Natural killer cell treated with Interleukin-12 subunit alpha and Interleukin-12 subunit beta and Interleukin-15 and Interleukin-18, amount 100 ng/mL, for 72 hours (primary cell): ENCODE measurements at regions not wholly inside any gene's neighbourhood (a gene's known extent, or its start where the extent isn't known, plus 50 kb on each side); places are given as distances from the start of the nearest gene placed in this dataset.
A peak's percentile ranks its signal among the peaks of the same experiment; 100 is the strongest.

ENCODE experiments used
- ATAC-seq, 2 donors: fragments of 150-1000 bp; cut with Tn5 transposase in 1 of 2; sonication (Bioruptor Pico), chemical (Tn5 transposase) in 1 of 2; 2 replicates each; pipeline ENCODE4 v1.10.0; 2021
- DNase-seq: peaks from one replicate; pipeline ENCODE4 v3.0.0; 2022; ENCODE audit warnings: low spot score
- H3K27ac Mint-ChIP-seq, 2 donors: 1 replicate in 1 of 2; 2 replicates in 1 of 2; pipeline ENCODE4 v1.8.0; 2022; ENCODE audit warnings: mixed read lengths in 2 of 2, mild to moderate bottlenecking in 1 of 2, moderate library complexity in 1 of 2
- H3K27me3 Mint-ChIP-seq, 2 donors: 1 replicate in 1 of 2; 2 replicates in 1 of 2; pipeline ENCODE4 v1.8.0; 2022; ENCODE audit warnings: mixed read lengths in 2 of 2
- H3K36me3 Mint-ChIP-seq: one replicate; pipeline ENCODE4 v1.8.0; 2022; ENCODE audit warnings: mixed read lengths
- H3K4me1 Mint-ChIP-seq, 2 donors: 1 replicate in 1 of 2; 2 replicates in 1 of 2; pipeline ENCODE4 v1.8.0; 2022; ENCODE audit warnings: low read depth in 2 of 2, mixed read lengths in 2 of 2, mild to moderate bottlenecking in 1 of 2
- H3K4me3 Mint-ChIP-seq: one replicate; pipeline ENCODE4 v1.8.0; 2022; ENCODE audit warnings: mixed read lengths
- H3K9me3 Mint-ChIP-seq: 2 replicates; pipeline ENCODE4 v1.8.0; 2022; ENCODE audit warnings: mixed read lengths

DNA sequence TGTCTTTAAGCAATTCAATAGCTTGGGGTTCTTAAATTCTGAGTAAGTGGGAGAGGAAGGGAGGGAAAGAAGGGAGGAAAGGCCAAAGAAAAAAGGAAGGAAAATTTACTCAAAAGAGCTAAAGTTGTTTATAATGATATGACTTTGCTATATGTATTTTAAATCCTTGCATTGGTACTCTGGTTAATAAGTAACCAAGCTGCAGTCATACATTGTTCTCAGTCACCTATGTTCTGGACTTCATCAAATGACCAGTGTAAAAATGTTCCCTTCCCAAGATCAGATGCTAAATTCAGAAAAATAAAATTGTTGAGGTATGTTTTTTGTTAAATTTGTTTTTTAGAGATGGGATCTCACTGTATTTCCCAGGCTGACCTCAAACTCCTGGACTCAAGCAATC, 259.9 kb upstream of the CPNE8 start:
- H3K27me3 Mint-ChIP-seq: no peaks in the 10 kb centered on the region
- DNase-seq: no peak
- no peak overlapping the region for H3K27ac Mint-ChIP-seq
- no peaks in the 10 kb centered on the region for H3K36me3 Mint-ChIP-seq
- no peak overlapping the region for H3K4me3 Mint-ChIP-seq
- ATAC-seq: no peak
- H3K4me1 Mint-ChIP-seq: no peaks in the 10 kb centered on the region
- H3K9me3 Mint-ChIP-seq: no peaks in the 10 kb centered on the region

DNA sequence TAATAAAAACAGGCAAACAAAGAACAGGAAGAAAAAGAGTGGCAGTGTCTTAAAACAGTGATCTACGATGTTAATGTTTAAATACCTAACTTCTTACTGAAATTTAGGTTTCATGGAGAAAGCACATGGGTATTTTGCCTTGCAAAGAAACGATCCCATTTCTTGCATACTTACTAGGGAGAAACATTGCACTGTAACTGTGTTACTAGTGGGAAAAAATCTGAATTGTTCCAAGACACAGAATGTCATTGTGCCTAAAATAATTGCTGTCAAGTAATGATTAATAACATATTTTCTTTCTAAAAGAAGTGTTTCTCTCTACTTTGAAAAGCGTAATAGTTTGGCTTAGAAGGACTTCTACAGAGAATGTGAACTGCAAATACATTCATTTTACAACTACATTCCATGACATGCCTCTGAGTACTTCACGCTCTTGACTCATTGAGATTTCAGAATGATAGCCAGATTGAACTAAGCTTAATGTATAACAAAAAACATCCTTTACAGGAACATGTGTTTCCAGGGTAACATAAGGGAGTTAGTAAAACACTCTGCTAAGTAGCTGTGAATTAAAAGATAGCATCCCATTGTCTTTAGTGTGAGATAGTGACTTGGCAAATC, 256.2 kb upstream of the CPNE8 start:
- H3K9me3 Mint-ChIP-seq: peaks cover 5% of the 10 kb centered on the region
- no peak for DNase-seq
- H3K36me3 Mint-ChIP-seq: no peaks in the 10 kb centered on the region
- no peak overlapping the region for H3K4me3 Mint-ChIP-seq
- H3K4me1 Mint-ChIP-seq: no peaks in the 10 kb centered on the region
- H3K27ac Mint-ChIP-seq: no peak overlapping the region
- no peak for ATAC-seq
- no peaks in the 10 kb centered on the region for H3K27me3 Mint-ChIP-seq

DNA sequence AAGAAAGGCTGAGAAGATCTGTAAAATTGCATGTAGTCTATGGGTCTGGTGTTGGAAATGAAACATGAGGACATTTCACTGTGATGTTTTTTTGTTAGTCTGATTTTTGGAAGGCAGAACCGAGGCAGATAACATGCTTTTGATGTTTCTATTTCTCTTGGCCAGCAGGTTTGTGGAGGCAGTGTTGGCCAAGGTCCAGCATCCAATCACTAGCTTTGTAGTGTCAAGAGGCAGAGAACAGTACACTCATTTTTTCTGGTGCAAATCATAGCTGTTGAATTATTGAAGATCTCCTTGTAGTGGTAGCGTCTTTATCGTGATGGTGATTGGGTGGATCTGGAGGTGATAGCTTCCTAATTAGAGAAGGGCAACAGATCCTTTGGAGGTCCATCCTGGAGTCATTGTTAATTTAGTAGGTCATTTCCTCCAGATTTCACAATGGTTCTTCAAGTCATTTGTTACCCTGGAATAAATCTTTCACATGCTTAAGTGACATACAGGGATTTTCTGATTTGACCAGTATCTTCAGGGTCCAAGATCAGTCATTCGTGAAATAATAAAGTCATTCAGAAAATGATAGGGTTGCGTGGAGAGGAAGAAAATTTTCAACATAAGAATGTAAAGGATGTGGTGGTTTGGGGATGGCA, 252.4 kb upstream of the CPNE8 start:
- ATAC-seq (no peak), DNase-seq (no peak)
- H3K27ac Mint-ChIP-seq: no peak overlapping the region
- peaks cover 7% of the 10 kb centered on the region for H3K9me3 Mint-ChIP-seq
- H3K4me3 Mint-ChIP-seq: no peak overlapping the region
- H3K36me3 Mint-ChIP-seq: no peaks in the 10 kb centered on the region
- no peaks in the 10 kb centered on the region for H3K27me3 Mint-ChIP-seq
- H3K4me1 Mint-ChIP-seq: no peaks in the 10 kb centered on the region

DNA sequence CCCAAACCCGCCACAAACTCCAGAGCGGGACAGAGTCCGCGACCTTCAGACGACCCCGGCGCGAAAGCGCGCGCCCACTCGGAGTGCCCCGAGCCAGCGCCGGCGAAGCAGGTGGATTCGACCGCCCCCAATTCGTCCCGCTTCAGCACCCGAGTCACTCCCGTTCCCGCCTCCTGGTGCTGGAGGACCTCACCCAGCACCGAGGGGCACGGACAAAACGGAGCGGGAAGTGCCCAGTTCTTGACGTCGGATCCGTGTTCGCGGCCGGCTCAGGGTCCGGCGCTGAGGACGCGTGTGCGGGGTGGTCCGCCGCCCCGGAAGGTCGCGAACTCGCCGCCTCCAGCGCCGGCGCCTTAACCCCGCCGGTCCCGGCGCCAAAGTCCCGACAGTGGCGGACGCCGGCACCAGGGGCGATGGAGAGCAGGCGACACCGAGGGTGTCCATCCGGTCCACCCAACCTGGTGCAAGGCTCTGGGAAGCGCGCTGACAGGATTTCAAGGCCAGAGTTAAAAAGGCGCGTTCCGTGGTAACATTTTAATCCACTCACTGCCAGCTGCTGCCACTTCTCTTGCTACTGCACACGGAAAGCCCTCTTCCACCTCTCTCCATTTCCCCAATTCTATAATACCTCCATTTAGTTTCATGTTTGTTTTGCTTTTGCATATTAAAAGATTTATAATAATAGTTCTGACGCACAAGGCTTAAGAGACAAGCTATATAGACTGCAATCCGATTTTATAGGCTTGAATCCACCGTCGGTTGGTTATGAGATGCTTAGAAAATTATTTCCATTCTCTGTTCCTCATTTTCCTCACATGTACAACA, 240.0 kb upstream of the CPNE8 start:
- Mint-ChIP-seq H3K27me3 (peaks cover 17 to 23% of the 10 kb centered on the region in 2 donors), H3K4me1 (peaks cover 0 to 2% of the 10 kb centered on the region in 2 donors), H3K27ac (no peak overlapping the region), H3K4me3 (peak overlapping the region; percentile 62), H3K36me3 (peaks cover 12% of the 10 kb centered on the region), H3K9me3 (peaks cover 14% of the 10 kb centered on the region)
- DNase-seq: no peak
- peak; percentile 76 to 84 for ATAC-seq

DNA sequence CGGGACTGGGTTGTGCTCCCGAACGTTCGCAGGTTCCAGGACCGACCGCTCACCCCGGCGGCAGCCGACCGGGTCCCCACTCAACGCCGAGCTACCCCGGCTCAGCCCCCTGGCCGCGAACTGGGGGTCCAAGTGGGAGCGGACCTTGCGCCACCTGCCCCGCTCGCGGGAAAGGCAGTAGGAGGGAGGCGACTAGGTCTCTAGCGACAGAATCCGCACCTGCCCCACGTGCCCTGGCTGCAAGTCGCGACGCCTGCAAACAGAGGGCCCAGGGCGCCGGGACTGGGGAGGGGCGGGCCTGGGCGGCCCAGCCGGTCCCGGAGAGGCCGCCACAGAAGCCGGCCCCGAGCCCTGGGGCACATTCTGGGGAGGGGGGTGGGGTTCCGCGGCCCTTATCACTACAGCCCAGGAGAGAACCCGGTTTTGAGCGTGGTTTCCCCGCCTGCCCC, 239.2 kb upstream of the CPNE8 start:
- no peak for DNase-seq
- H3K4me1 Mint-ChIP-seq: peaks cover 0 to 2% of the 10 kb centered on the region in 2 donors
- H3K27ac Mint-ChIP-seq: no peak overlapping the region

DNA sequence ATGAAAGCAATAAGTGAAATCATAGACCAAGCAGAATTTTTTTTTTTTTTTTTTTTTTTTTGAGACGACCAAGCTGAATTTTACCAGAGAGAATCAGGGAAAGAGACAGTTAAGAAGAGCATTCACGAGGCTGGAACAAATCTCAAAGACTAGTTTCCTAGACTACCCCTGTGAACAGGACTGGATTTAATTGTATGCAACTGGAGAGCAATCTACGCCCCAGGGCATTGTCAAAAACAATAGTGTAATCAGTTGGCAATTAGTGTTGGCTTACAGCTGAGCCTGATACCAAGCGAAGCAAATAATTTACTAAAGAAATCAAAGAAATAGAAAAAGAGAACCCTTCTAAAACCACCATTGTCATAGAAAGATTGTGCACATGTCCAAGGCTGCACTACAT, 232.9 kb upstream of the CPNE8 start:
- no peak overlapping the region for H3K4me3 Mint-ChIP-seq
- no peak overlapping the region for H3K27ac Mint-ChIP-seq
- ATAC-seq (no peak), DNase-seq (no peak)
- H3K9me3 Mint-ChIP-seq: no peaks in the 10 kb centered on the region
- no peaks in the 10 kb centered on the region for H3K4me1 Mint-ChIP-seq
- no peaks in the 10 kb centered on the region for H3K36me3 Mint-ChIP-seq
- H3K27me3 Mint-ChIP-seq: peaks cover 4 to 11% of the 10 kb centered on the region in 2 donors

More for the DNA sequence above, 239.2 kb upstream of the CPNE8 start:
- H3K9me3 Mint-ChIP-seq: peaks cover 13% of the 10 kb centered on the region
- no peak for ATAC-seq
- H3K4me3 Mint-ChIP-seq: peak overlapping the region; percentile 31
- H3K36me3 Mint-ChIP-seq: peaks cover 10% of the 10 kb centered on the region
- peaks cover 23 to 24% of the 10 kb centered on the region in 2 donors for H3K27me3 Mint-ChIP-seq

DNA sequence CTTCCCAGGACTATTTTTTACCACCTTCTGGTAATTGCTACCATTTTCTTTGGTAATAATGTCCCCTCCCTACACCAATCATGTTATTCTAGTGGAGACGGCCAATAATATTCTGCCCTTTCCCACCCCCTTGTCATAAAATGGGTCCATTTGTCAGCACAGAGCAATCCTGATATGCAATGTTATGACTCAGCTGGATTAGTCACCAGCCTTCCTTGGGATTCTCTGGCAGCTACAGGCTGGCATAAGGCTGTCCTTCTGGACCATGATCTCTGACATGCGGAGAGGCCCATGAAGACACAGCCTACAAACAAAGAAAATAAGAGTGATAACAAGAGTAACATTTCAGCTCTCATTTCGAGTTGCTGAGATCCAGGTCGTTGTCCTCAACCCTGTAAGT, 222.0 kb upstream of the CPNE8 start:
- H3K9me3 Mint-ChIP-seq: peaks cover 10% of the 10 kb centered on the region

DNA sequence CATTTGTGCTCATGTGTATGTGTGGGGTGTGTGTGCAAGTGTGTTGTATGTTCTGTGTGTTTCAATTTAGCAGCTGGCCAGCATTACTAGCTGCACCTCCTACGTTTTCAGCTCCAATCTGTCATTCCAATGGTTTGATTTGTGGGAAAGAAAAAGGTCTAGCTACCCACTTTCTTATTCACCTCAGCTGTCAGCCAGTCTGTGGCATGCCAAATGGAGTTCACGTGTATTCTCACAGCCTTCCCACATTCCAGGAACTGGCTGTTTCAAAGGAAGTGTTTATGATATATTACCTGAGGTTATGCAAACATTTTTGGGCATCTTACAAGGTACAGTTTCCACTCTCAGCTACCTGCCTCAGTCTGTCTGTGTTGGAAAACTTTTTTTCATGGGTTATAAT, 220.2 kb upstream of the CPNE8 start:
- DNase-seq: no peak
- Mint-ChIP-seq H3K27me3 (no peaks in the 10 kb centered on the region), H3K9me3 (peaks cover 13% of the 10 kb centered on the region), H3K4me1 (no peaks in the 10 kb centered on the region), H3K36me3 (no peaks in the 10 kb centered on the region), H3K27ac (no peak overlapping the region), H3K4me3 (no peak overlapping the region)
- no peak for ATAC-seq

More for the DNA sequence above, 222.0 kb upstream of the CPNE8 start:
- no peaks in the 10 kb centered on the region for H3K4me1 Mint-ChIP-seq
- no peak overlapping the region for H3K4me3 Mint-ChIP-seq
- no peak overlapping the region for H3K27ac Mint-ChIP-seq
- ATAC-seq (no peak), DNase-seq (no peak)
- no peaks in the 10 kb centered on the region for H3K36me3 Mint-ChIP-seq
- H3K27me3 Mint-ChIP-seq: no peaks in the 10 kb centered on the region

DNA sequence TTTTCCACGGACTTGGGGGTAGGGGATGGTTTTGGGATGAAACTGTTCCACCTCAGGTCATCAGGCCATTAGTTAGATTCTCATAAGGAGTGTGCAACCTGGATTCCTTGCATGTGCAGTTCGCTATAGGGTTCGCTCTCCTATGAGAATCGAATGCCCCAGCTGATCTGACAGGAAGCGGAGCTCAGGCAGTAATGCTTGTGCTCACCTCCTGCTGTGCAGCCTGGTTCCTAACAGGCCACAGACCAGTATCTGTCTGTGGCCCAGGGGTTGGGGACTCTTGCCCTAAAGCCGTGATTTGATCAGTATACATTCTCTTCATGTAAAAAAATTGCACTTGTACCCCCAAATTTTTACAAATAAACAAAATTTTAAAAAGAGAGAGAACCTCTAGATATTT, 219.4 kb upstream of the CPNE8 start:
- H3K27me3 Mint-ChIP-seq: no peaks in the 10 kb centered on the region
- H3K27ac Mint-ChIP-seq: no peak overlapping the region
- H3K9me3 Mint-ChIP-seq: peaks cover 15% of the 10 kb centered on the region
- ATAC-seq: no peak
- H3K36me3 Mint-ChIP-seq: no peaks in the 10 kb centered on the region
- no peaks in the 10 kb centered on the region for H3K4me1 Mint-ChIP-seq
- H3K4me3 Mint-ChIP-seq: no peak overlapping the region
- no peak for DNase-seq

DNA sequence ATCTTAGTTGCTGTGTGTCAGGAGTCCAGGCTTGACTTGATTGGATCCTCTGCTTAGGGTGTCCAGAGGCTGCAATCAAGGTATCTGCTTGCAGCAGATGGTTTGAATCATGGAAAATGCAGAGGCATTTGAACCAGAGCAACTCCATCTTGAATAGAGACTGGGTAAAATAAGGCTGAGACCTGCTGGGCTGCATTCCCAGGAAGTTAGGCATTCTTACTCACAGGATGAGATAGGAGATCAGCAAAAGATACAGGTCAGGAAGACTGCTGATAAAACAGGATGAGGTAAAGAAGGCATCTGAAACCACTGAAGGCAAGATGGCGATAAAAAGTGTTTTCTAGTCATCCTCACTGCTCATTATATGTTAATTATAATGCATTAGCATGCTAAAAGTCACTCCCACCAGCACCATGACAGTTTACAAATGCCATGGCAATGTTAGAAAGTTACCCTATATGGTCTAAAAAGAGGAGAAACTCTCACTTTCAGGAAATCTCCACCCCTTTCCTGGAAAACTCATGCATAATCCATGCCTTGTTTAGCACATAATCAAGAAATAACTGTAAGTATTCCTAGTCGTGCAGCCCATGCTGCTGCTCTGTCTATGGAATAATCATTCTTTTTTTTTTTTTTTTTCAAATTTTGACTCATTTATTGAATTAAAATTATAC, 218.3 kb upstream of the CPNE8 start:
- Mint-ChIP-seq H3K4me1 (no peaks in the 10 kb centered on the region), H3K9me3 (peaks cover 12% of the 10 kb centered on the region), H3K4me3 (no peak overlapping the region), H3K27me3 (no peaks in the 10 kb centered on the region), H3K27ac (no peak overlapping the region), H3K36me3 (no peaks in the 10 kb centered on the region)
- ATAC-seq: no peak
- DNase-seq: no peak

DNA sequence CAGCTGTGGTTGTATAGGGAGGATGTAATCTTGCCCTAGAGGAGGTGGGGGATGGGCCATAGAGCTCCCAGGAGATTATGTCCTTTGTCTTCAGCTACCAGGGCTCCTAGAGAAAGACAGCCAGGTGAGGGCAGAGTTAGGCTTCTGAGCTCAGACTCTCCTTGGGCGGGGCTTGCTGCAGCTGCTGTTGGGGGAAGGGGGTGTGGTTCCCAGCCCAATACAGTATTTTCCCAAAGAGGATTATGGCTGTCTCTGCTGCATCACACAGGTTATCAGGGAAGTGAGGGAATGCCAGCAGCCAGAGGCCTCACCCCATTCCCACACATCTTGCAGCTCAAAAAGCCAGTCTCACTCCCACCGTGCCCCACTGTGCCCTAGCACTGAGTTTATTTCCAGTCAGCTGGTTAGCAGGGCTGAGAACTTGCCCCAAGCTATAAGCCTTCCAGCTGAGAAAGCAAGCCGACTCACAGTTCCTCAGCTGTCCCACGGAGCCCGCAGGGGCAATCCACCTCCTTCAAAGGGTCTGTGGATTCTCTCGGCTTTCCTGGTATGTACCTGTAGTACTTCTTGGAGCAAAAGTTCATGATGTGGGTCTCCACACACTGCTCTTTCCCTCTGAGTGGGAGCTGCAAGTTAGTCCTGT, 217.3 kb upstream of the CPNE8 start:
- peaks cover 12% of the 10 kb centered on the region for H3K9me3 Mint-ChIP-seq

DNA sequence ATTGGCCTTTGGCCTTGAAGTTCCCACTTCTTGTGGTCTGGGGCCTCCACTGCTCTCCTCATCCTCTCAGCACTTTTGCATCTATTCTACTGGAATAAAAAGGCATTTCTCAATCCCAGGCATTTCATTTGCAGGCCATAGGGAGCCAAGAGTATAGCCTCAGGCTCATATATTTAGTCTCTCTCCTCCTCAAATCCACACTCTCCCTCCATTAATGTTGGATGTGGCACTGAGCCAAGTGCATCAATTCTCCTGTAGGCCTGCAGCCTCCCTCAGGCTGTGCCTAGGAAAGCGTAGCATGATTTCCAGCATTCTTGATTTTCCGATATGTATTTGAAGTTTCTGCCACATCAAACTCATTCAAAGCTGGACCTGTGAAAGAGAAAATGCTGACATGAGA, 211.5 kb upstream of the CPNE8 start:
- ATAC-seq: no peak
- no peak overlapping the region for H3K4me3 Mint-ChIP-seq
- DNase-seq: no peak
- no peak overlapping the region for H3K27ac Mint-ChIP-seq
- no peaks in the 10 kb centered on the region for H3K4me1 Mint-ChIP-seq
- H3K27me3 Mint-ChIP-seq: no peaks in the 10 kb centered on the region
- no peaks in the 10 kb centered on the region for H3K36me3 Mint-ChIP-seq
- H3K9me3 Mint-ChIP-seq: peaks cover 5% of the 10 kb centered on the region

More for the DNA sequence above, 217.3 kb upstream of the CPNE8 start:
- Mint-ChIP-seq H3K4me1 (no peaks in the 10 kb centered on the region), H3K27ac (no peak overlapping the region), H3K27me3 (no peaks in the 10 kb centered on the region), H3K4me3 (no peak overlapping the region), H3K36me3 (no peaks in the 10 kb centered on the region)
- DNase-seq (no peak), ATAC-seq (no peak)

DNA sequence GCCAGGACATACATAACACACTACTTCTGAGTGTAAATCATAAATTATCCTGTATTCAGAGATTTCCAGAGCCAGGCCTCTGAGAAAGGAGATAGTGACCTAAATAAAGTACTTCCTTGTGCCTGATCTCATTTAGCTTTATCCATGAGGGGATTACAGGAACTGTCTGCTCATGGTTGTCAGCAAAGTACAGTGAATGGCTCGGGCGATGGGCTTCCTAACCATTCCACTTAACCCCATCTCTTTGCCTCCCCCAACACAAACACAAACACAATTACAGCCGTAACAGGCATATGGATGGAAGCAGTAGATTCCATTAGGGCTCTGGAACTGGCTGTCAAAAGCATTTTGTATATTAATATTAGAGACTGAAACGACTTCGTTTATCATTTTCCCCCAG, 206.7 kb upstream of the CPNE8 start:
- Mint-ChIP-seq H3K27ac (no peak overlapping the region), H3K36me3 (no peaks in the 10 kb centered on the region), H3K27me3 (no peaks in the 10 kb centered on the region), H3K4me1 (no peaks in the 10 kb centered on the region), H3K4me3 (no peak overlapping the region), H3K9me3 (peaks cover 3% of the 10 kb centered on the region)
- DNase-seq (no peak), ATAC-seq (no peak)
